MCF 10A (cell line): ENCODE measurements at regions not wholly inside any gene's neighbourhood (a gene's known extent, or its start where the extent isn't known, plus 50 kb on each side); places are given as distances from the start of the nearest gene placed in this dataset.

ENCODE experiments used
- BruUV-seq: library from RNA; stranded (reverse); fragments of 400-500 nt; replicated peaks from 2 replicates; lab custom pipeline; 2021; lab: Mats Ljungman, UMichigan
- CTCF ChIA-PET: fragments of 300-600 bp; sonication (Branson Sonifier 250); formaldehyde crosslinking; extraction: SDS; loops from one replicate; lab custom pipeline; 2021; ENCODE audit warnings: antibody characterized with exemption, inconsistent platforms; lab: Yijun Ruan, JAX
- POLR2A ChIA-PET: fragments of 300-600, 350-650 bp; sonication (Branson Sonifier 250); formaldehyde crosslinking; extraction: SDS; loops from one replicate; lab custom pipeline; 2020; ENCODE audit warnings: antibody characterized with exemption, inconsistent platforms; lab: Yijun Ruan, JAX
- DNase-seq: peaks from one replicate; pipeline ENCODE4 v3.0.0-alpha.2; 2018; ENCODE audit not compliant: unreplicated experiment
- H3K27ac Mint-ChIP-seq: one replicate; pipeline ENCODE4 v1.8.0; 2022; ENCODE audit warnings: mild to moderate bottlenecking, low read depth, mixed read lengths; ENCODE audit not compliant: unreplicated experiment
- H3K27me3 Mint-ChIP-seq: one replicate; pipeline ENCODE4 v1.8.0; 2022; ENCODE audit warnings: mixed read lengths; ENCODE audit not compliant: insufficient read depth, unreplicated experiment
- H3K36me3 Mint-ChIP-seq: one replicate; pipeline ENCODE4 v1.8.0; 2022; ENCODE audit warnings: mild to moderate bottlenecking, moderate library complexity, mixed read lengths; ENCODE audit not compliant: insufficient read depth, unreplicated experiment
- H3K4me1 Mint-ChIP-seq: one replicate; pipeline ENCODE4 v1.8.0; 2022; ENCODE audit warnings: mixed read lengths; ENCODE audit not compliant: insufficient read depth, unreplicated experiment
- H3K4me3 Mint-ChIP-seq: one replicate; pipeline ENCODE4 v1.8.0; 2022; ENCODE audit warnings: mild to moderate bottlenecking, moderate library complexity, mixed read lengths; ENCODE audit not compliant: unreplicated experiment
- H3K9me3 Mint-ChIP-seq: one replicate; pipeline ENCODE4 v1.8.0; 2022; ENCODE audit warnings: mixed read lengths; ENCODE audit not compliant: unreplicated experiment
- CTCF ChIP-seq: fragments of 200-600 bp; IDR thresholded peaks from one replicate; pipeline ENCODE4 v1.8.0; 2022; ENCODE audit warnings: antibody characterized with exemption, mild to moderate bottlenecking; ENCODE audit not compliant: unreplicated experiment
- intact Hi-C: fragments of 100-400 bp; cut with micrococcal nuclease; formaldehyde crosslinking; loops from 2 replicates; pipeline ENCODE4 v1.14.1; 2022

- no TSS peak for BruUV-seq
Observed at GRCh38 chr7:37524056-37524455, 75.4 kb upstream of the ELMO1 start.

DNA sequence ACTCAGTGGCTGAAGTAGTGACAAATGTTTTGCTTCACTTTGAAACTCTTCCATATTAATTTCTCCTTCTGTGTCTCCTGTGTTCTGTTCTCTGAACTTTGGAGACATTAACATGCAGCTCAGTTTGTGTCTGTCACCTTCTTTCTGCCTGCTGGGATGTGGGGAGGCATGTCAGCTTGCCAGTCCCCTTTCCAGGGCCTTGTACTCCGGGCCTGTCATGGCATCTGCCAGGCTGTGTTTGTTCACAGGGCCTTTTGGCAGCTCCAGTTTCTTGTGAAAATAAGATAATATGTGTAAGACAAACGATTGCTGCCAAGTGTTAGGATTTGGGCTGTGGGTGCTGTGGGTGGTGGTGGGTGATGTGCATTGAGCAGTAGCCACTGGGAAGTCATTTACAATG lies 76.1 kb upstream of the ELMO1 start:
- Mint-ChIP-seq H3K4me1 (no peaks in the 10 kb centered on the region), H3K9me3 (no peaks in the 10 kb centered on the region), H3K4me3 (no peak overlapping the region), H3K36me3 (no peaks in the 10 kb centered on the region), H3K27me3 (no peaks in the 10 kb centered on the region), H3K27ac (no peak overlapping the region)
- intact Hi-C loops, result no loop called here
- POLR2A ChIA-PET, result interaction anchor here (0.5 to 0.8 kb wide), 2 partner anchors 16 to 309 kb away, joined by 3 read pairs; no protein-coding TSS in a partner anchor
- CTCF ChIA-PET, result no interaction called here
- BruUV-seq, result no TSS peak
- no peak for TF ChIP-seq CTCF
- no peak for DNase-seq

More at GRCh38 chr7:37524056-37524455, 75.4 kb upstream of the ELMO1 start:
- H3K36me3 Mint-ChIP-seq, result no peaks in the 10 kb centered on the region
- H3K4me1 Mint-ChIP-seq, result no peaks in the 10 kb centered on the region
- peak overlapping the region; percentile 11 for H3K27ac Mint-ChIP-seq
- no peak for TF ChIP-seq CTCF
- DNase-seq, result no peak
- intact Hi-C loops, result no loop called here
- POLR2A ChIA-PET, result interaction anchor here (0.7 kb wide), 1 partner anchor 22 kb away, joined by 3 read pairs; no protein-coding TSS in a partner anchor
- no peak overlapping the region for H3K4me3 Mint-ChIP-seq
- CTCF ChIA-PET, result no interaction called here
- no peaks in the 10 kb centered on the region for H3K27me3 Mint-ChIP-seq
- H3K9me3 Mint-ChIP-seq, result no peaks in the 10 kb centered on the region

DNA sequence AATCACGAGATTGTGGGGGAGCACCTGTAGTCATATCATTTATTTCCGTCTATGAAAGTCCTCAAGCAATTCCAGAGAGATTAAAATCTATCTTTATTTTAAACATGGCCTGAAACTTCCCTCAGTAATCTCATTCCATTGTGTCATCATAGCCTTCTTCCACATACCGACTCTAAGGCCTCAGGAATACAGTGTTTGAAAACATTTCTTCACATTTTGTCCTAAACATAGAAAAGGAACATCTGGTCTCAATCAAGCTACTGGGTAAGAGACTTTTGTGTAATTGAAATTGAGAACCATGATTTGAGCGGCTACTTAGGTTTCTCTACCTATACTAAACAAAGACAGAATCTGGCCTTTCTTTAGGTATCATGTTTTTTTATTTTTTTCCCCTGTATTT lies 78.0 kb upstream of the ELMO1 start:
- ChIA-PET POLR2A (interaction anchor here (0.6 to 0.7 kb wide), 2 partner anchors 21 to 215 kb away, joined by 3 read pairs; no protein-coding TSS in a partner anchor), CTCF (no interaction called here)
- no peak for DNase-seq
- BruUV-seq, result no TSS peak
- H3K36me3 Mint-ChIP-seq, result no peaks in the 10 kb centered on the region
- H3K4me3 Mint-ChIP-seq, result no peak overlapping the region
- TF ChIP-seq CTCF, result no peak
- no peaks in the 10 kb centered on the region for H3K9me3 Mint-ChIP-seq
- no peaks in the 10 kb centered on the region for H3K4me1 Mint-ChIP-seq
- H3K27me3 Mint-ChIP-seq, result no peaks in the 10 kb centered on the region
- intact Hi-C loops, result no loop called here
- no peak overlapping the region for H3K27ac Mint-ChIP-seq

GRCh38 chr7:37527109-37527508 lies 78.4 kb upstream of the ELMO1 start:
- Mint-ChIP-seq H3K9me3 (no peaks in the 10 kb centered on the region), H3K4me3 (no peak overlapping the region), H3K27ac (no peak overlapping the region), H3K4me1 (no peaks in the 10 kb centered on the region), H3K27me3 (no peaks in the 10 kb centered on the region), H3K36me3 (no peaks in the 10 kb centered on the region)
- CTCF ChIA-PET, result no interaction called here
- no peak for TF ChIP-seq CTCF
- intact Hi-C loops, result no loop called here
- POLR2A ChIA-PET, result interaction anchor here (0.6 kb wide), 1 partner anchor 21 kb away, joined by 3 read pairs; no protein-coding TSS in a partner anchor
- no peak for DNase-seq
- BruUV-seq, result no TSS peak
